DND-41 (cell line): ENCODE measurements at regions not wholly inside any gene's neighbourhood (a gene's known extent, or its start where the extent isn't known, plus 50 kb on each side); places are given as distances from the start of the nearest gene placed in this dataset.
"Not testable (repeated sequence)": the region's sequence is repeated elsewhere in the genome, so short reads cannot be mapped to it uniquely, and the experiment has no call there.

Experiments used
- ATAC-seq: fragments of 200-7000 bp; cut with Tn5 transposase; 3 replicates; pipeline ENCODE4 v1.9.1; 2021; ENCODE audit warnings: low read depth; ENCODE audit not compliant: insufficient read depth
- DNase-seq: peaks from one replicate; pipeline ENCODE4 v3.0.0-alpha.2; 2020
- H2AFZ ChIP-seq: 2 replicates; pipeline ENCODE4 v1.6.0; 2012; ENCODE audit warnings: low read depth, low read length
- H3K27ac ChIP-seq: 2 replicates; pipeline ENCODE4 v1.5.1; 2012; ENCODE audit warnings: low read length, inconsistent platforms
- H3K27me3 ChIP-seq: fragments of 200-600 bp; sonication (generic); 2 replicates; pipeline ENCODE4 v1.6.0; 2012; ENCODE audit warnings: low read length, mild to moderate bottlenecking, inconsistent platforms; ENCODE audit not compliant: insufficient read depth, poor library complexity
- H3K36me3 ChIP-seq: 2 replicates; pipeline ENCODE4 v1.5.1; 2012; ENCODE audit warnings: low read length, inconsistent platforms; ENCODE audit not compliant: insufficient read depth
- H3K4me1 ChIP-seq: 2 replicates; pipeline ENCODE4 v1.5.1; 2012; ENCODE audit warnings: mild to moderate bottlenecking, low read length; ENCODE audit not compliant: insufficient read depth
- H3K4me2 ChIP-seq: 2 replicates; pipeline ENCODE4 v1.6.0; 2012; ENCODE audit warnings: mild to moderate bottlenecking, moderate library complexity, low read length, inconsistent platforms; ENCODE audit not compliant: insufficient read depth
- H3K4me3 ChIP-seq, 2 experiments: fragments of 200-600 bp in 1 of 2; shearing (Covaris generic) in 1 of 2; 2 replicates each; pipeline ENCODE4 v1.5.1; 2012 to 2016; ENCODE audit warnings: inconsistent platforms in 2 of 2, low read length in 2 of 2, mild to moderate bottlenecking in 2 of 2, low read depth in 1 of 2, moderate library complexity in 1 of 2
- H3K79me2 ChIP-seq: 2 replicates; pipeline ENCODE4 v1.6.0; 2012; ENCODE audit warnings: low read length, inconsistent platforms; ENCODE audit not compliant: insufficient read depth
- H3K9ac ChIP-seq: 2 replicates; pipeline ENCODE4 v1.6.0; 2012; ENCODE audit warnings: low read depth, mild to moderate bottlenecking, inconsistent platforms, low read length, moderate library complexity
- H3K9me3 ChIP-seq: 2 replicates; pipeline ENCODE4 v1.5.1; 2012; ENCODE audit warnings: low read length, moderate library complexity, mild to moderate bottlenecking, inconsistent platforms; ENCODE audit not compliant: insufficient read depth, severe bottlenecking
- H4K20me1 ChIP-seq: 2 replicates; pipeline ENCODE4 v1.6.0; 2012; ENCODE audit warnings: low read length; ENCODE audit not compliant: insufficient read depth
- CTCF ChIP-seq: IDR thresholded peaks from 2 replicates; pipeline ENCODE4 v1.5.1; 2012; ENCODE audit warnings: borderline replicate concordance, low read length, moderate library complexity, mild to moderate bottlenecking; ENCODE audit not compliant: poor library complexity, severe bottlenecking; ENCODE audit errors: extremely low read depth
- EZH2 ChIP-seq: IDR thresholded peaks from 3 replicates; pipeline ENCODE4 v1.6.1; 2012; ENCODE audit warnings: borderline replicate concordance, low read depth, mild to moderate bottlenecking, moderate library complexity, low read length, inconsistent platforms; ENCODE audit not compliant: severe bottlenecking

GRCh38 chr4:95929448-95930064, 89.7 kb downstream of the PDHA2 start:
- Histone ChIP-seq H3K9me3 (peaks cover 55% of the 10 kb centered on the region), H4K20me1 (no peaks in the 10 kb centered on the region), H3K79me2 (no peaks in the 10 kb centered on the region), H3K36me3 (no peaks in the 10 kb centered on the region), H3K4me3 (no peak overlapping the region), H2AFZ (no peak overlapping the region), H3K9ac (no peak overlapping the region), H3K27me3 (no peaks in the 10 kb centered on the region), H3K27ac (no peak overlapping the region), H3K4me2 (no peak overlapping the region), H3K4me1 (no peaks in the 10 kb centered on the region)
- no peak for DNase-seq
- TF ChIP-seq EZH2, result no peak
- TF ChIP-seq CTCF, result no peak
- no peak for ATAC-seq

- no peak for ATAC-seq
- Histone ChIP-seq H3K79me2 (no peaks in the 10 kb centered on the region), H2AFZ (no peak overlapping the region), H3K4me1 (no peaks in the 10 kb centered on the region), H3K27me3 (no peaks in the 10 kb centered on the region), H3K4me3 (no peak overlapping the region), H3K9me3 (peaks cover 7% of the 10 kb centered on the region), H3K27ac (no peak overlapping the region), H3K4me2 (no peak overlapping the region), H4K20me1 (no peaks in the 10 kb centered on the region), H3K9ac (no peak overlapping the region), H3K36me3 (no peaks in the 10 kb centered on the region)
- no peak for TF ChIP-seq EZH2
- TF ChIP-seq CTCF, result no peak
- DNase-seq, result no peak
Measured at GRCh38 chr4:95939141-95939540, 99.2 kb downstream of the PDHA2 start.

GRCh38 chr4:95949136-95949765, 109.4 kb downstream of the PDHA2 start:
- Histone ChIP-seq H3K36me3 (no peaks in the 10 kb centered on the region), H4K20me1 (no peaks in the 10 kb centered on the region), H3K9ac (no peak overlapping the region), H3K4me2 (no peak overlapping the region), H3K4me3 (no peak overlapping the region), H3K27ac (no peak overlapping the region), H3K27me3 (no peaks in the 10 kb centered on the region), H3K4me1 (no peaks in the 10 kb centered on the region), H2AFZ (no peak overlapping the region), H3K79me2 (no peaks in the 10 kb centered on the region), H3K9me3 (peaks cover 14% of the 10 kb centered on the region)
- TF ChIP-seq EZH2 (no peak), CTCF (no peak)
- no peak for DNase-seq
- ATAC-seq, result no peak

- H3K4me2 ChIP-seq, result no peak overlapping the region
- no peaks in the 10 kb centered on the region for H4K20me1 ChIP-seq
- H3K79me2 ChIP-seq, result no peaks in the 10 kb centered on the region
- peaks cover 14% of the 10 kb centered on the region for H3K9me3 ChIP-seq
- no peak for DNase-seq
- no peak overlapping the region for H2AFZ ChIP-seq
- H3K4me1 ChIP-seq, result no peaks in the 10 kb centered on the region
- TF ChIP-seq CTCF (no peak), EZH2 (no peak)
- no peaks in the 10 kb centered on the region for H3K27me3 ChIP-seq
- no peak for ATAC-seq
- no peak overlapping the region for H3K9ac ChIP-seq
- no peak overlapping the region for H3K27ac ChIP-seq
- H3K36me3 ChIP-seq, result no peaks in the 10 kb centered on the region
- H3K4me3 ChIP-seq, result no peak overlapping the region
Measured at GRCh38 chr4:95949808-95950207, 109.9 kb downstream of the PDHA2 start.

GRCh38 chr4:95952538-95952937, 112.6 kb downstream of the PDHA2 start:
- H3K9me3 ChIP-seq, H3K27me3 ChIP-seq, H2AFZ ChIP-seq, ATAC-seq, H4K20me1 ChIP-seq, H3K4me3 ChIP-seq, H3K4me1 ChIP-seq, DNase-seq, H3K9ac ChIP-seq, H3K4me2 ChIP-seq, H3K79me2 ChIP-seq, H3K36me3 ChIP-seq, H3K27ac ChIP-seq: not testable (repeated sequence)
